Lung microvascular endothelial cell (primary cell): ENCODE measurements at regions not wholly inside any gene's neighbourhood (a gene's known extent, or its start where the extent isn't known, plus 50 kb on each side); places are given as distances from the start of the nearest gene placed in this dataset.

Source experiments
- DNase-seq, 2 donors: peaks; one replicate each; pipeline versions ENCODE4 v3.0.0 to v3.0.0-alpha.2; 2010; ENCODE audit warnings: low read depth in 2 of 2

GRCh38 chr10:84999929-85000328, 671.5 kb downstream of the CCSER2 start:
- DNase-seq: no peak

- DNase-seq: no peak
These were observed 674.7 kb downstream of the CCSER2 start for GRCh38 chr10:85003083-85003482.

GRCh38 chr10:85008488-85009184, 680.2 kb downstream of the CCSER2 start:
- no peak for DNase-seq

GRCh38 chr10:85012305-85012704, 683.9 kb downstream of the CCSER2 start:
- DNase-seq: no peak

GRCh38 chr10:85026878-85027467, 698.6 kb downstream of the CCSER2 start:
- DNase-seq: no peak

GRCh38 chr10:85032981-85033380, 704.6 kb downstream of the CCSER2 start:
- DNase-seq: no peak

- no peak for DNase-seq
These were observed 708.3 kb downstream of the CCSER2 start for GRCh38 chr10:85036661-85037060.

GRCh38 chr10:85039311-85039710, 710.9 kb downstream of the CCSER2 start:
- no peak for DNase-seq

- DNase-seq: no peak
These were observed 714.8 kb downstream of the CCSER2 start for GRCh38 chr10:85043207-85043606.

GRCh38 chr10:85045046-85045445, 716.7 kb downstream of the CCSER2 start:
- no peak for DNase-seq

- no peak for DNase-seq
These were observed 718.9 kb downstream of the CCSER2 start for GRCh38 chr10:85047170-85047834.

- DNase-seq: no peak
These were observed 719.6 kb downstream of the CCSER2 start for GRCh38 chr10:85047979-85048378.

- no peak for DNase-seq
These were observed 720.3 kb downstream of the CCSER2 start for GRCh38 chr10:85048644-85049043.

- DNase-seq: no peak
These were observed 732.6 kb downstream of the CCSER2 start for GRCh38 chr10:85060944-85061343.

- no peak for DNase-seq
These were observed 733.0 kb downstream of the CCSER2 start for GRCh38 chr10:85061401-85061800.

- no peak for DNase-seq
These were observed 739.6 kb downstream of the CCSER2 start for GRCh38 chr10:85067955-85068354.

GRCh38 chr10:85080934-85081333, 752.5 kb downstream of the CCSER2 start:
- DNase-seq: no peak

- no peak for DNase-seq
These were observed 770.6 kb downstream of the CCSER2 start for GRCh38 chr10:85098835-85099521.

GRCh38 chr10:85100495-85100894, 772.1 kb downstream of the CCSER2 start:
- no peak for DNase-seq

GRCh38 chr10:85105614-85106255, 777.3 kb downstream of the CCSER2 start:
- no peak for DNase-seq

GRCh38 chr10:85111271-85111670, 782.9 kb downstream of the CCSER2 start:
- no peak for DNase-seq

GRCh38 chr10:85124603-85125051, 796.2 kb downstream of the CCSER2 start:
- no peak for DNase-seq
